C4-2B (cell line): ENCODE measurements at regions not wholly inside any gene's neighbourhood (a gene's known extent, or its start where the extent isn't known, plus 50 kb on each side); places are given as distances from the start of the nearest gene placed in this dataset.

Source experiments
- ZFX ChIP-seq: fragments of 450-650 bp; IDR thresholded peaks from 2 replicates; pipeline ENCODE4 v1.6.1; 2017
- TF ChIP-seq, protein P1 (sequence below): fragments of 450-650 bp; conservative IDR thresholded peaks from 2 replicates; pipeline ENCODE4 v1.5.1; 2017; ENCODE audit warnings: mild to moderate bottlenecking

DNA sequence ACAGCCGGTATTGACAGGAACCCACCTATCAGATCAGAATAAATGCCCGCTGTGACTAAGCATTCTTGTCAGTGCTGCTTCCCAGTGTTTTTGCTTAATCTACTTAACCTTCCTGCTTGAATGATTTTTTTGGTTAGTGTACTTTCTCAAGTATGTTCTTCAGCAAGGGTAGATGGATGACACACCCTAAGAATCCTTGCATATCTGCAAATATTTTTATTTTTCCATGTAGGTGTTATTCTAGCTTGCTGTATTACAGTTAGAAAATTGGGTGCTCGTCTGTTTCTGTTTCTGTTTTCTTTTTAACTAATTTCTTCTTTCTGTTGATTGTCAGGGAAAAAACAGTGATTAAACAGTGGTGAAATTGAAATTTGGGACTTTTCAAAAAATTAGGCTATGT is 64.5 kb downstream of the SEC61B start:
- TF ChIP-seq, protein P1, sequence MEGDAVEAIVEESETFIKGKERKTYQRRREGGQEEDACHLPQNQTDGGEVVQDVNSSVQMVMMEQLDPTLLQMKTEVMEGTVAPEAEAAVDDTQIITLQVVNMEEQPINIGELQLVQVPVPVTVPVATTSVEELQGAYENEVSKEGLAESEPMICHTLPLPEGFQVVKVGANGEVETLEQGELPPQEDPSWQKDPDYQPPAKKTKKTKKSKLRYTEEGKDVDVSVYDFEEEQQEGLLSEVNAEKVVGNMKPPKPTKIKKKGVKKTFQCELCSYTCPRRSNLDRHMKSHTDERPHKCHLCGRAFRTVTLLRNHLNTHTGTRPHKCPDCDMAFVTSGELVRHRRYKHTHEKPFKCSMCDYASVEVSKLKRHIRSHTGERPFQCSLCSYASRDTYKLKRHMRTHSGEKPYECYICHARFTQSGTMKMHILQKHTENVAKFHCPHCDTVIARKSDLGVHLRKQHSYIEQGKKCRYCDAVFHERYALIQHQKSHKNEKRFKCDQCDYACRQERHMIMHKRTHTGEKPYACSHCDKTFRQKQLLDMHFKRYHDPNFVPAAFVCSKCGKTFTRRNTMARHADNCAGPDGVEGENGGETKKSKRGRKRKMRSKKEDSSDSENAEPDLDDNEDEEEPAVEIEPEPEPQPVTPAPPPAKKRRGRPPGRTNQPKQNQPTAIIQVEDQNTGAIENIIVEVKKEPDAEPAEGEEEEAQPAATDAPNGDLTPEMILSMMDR, result no peak
- TF ChIP-seq ZFX, result no peak
